Thyroid gland (tissue), 4 donors: ENCODE measurements at regions not wholly inside any gene's neighbourhood (a gene's known extent, or its start where the extent isn't known, plus 50 kb on each side); places are given as distances from the start of the nearest gene placed in this dataset.

ENCODE experiments used
- CTCF ChIP-seq, 6 experiments: fragments of 200-600 bp in 3 of 6; fragments of 450-650 bp in 3 of 6; sonication (generic) in 3 of 6; IDR thresholded peaks; one replicate each; pipeline ENCODE4 v1.5.1; 2016 to 2019; ENCODE audit warnings: antibody characterized with exemption in 6 of 6, mild to moderate bottlenecking in 2 of 6, inconsistent platforms in 1 of 6, moderate library complexity in 1 of 6
- POLR2A ChIP-seq, 2 donors: fragments of 450-650 bp; IDR thresholded peaks; one replicate each; pipeline ENCODE4 v1.6.1; 2017; ENCODE audit warnings: antibody characterized with exemption in 2 of 2, mild to moderate bottlenecking in 2 of 2, moderate library complexity in 1 of 2

DNA sequence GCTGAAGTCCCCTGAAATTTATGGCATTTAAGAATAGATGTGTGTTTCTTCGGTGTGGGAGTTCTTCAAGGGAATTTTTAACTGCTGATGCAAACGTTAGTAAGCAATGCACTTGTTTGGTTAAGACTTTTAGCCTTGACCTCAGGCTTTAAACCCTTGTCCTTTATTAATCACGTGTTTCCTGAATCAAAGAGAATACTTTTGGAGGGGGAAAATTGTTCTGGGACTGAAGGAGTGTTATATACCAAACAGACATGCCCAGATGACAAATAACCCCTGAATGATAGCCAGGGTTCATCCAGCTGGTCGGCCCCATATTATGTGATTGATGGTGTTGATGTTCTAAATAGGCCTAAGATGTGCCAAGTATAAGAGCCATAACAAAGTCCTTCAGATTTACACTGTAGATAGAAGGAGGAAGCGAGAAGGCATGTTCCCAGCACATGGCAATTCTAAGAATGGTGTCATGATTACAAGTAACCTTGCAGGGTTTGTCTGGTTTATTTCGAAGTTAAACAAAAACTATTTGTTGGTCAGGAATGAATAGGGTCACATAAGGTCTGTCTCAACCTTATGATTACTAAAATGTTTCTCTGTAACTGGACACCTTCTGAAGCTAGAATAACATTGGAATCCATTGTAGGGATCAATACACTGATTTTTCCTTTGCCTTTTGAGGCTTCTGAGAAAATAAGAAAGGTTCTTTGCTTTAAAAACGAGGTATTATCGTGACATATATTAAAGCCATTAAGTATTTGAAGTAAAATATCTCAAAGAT lies 124.2 kb upstream of the SEM1 start:
- TF ChIP-seq CTCF (IDR thresholded peaks at IDR 0.05) (no peak), POLR2A (IDR thresholded peaks at IDR 0.05) (no peak)
